ENCODE measurements at regions not wholly inside any gene's neighbourhood (a gene's known extent, or its start where the extent isn't known, plus 50 kb on each side); places are given as distances from the start of the nearest gene placed in this dataset.

- no TSS peak for BruUV-seq (replicated peaks)
- TF ChIP-seq MTF1 (CRISPR knock-in tag; IDR thresholded peaks at IDR 0.05; ENCODE audit: borderline replicate concordance) (no peak), ZNF583 (CRISPR knock-in tag; IDR thresholded peaks at IDR 0.05) (no peak), PREB (CRISPR knock-in tag; IDR thresholded peaks at IDR 0.05) (no peak), RCOR1 (IDR thresholded peaks at IDR 0.05; ENCODE audit: borderline replicate concordance in 1 of 2, low read depth in 2 of 2, low read length in 2 of 2) (no peak), U2AF2 (optimal IDR thresholded peaks at IDR 0.05; ENCODE audit: low read depth, low read length) (no peak), ZNF280B (CRISPR knock-in tag; IDR thresholded peaks at IDR 0.05) (no peak), ZBTB9 (CRISPR knock-in tag; IDR thresholded peaks at IDR 0.05) (no peak), TEAD1 (CRISPR knock-in tag; IDR thresholded peaks at IDR 0.05) (no peak), TRIM28 (IDR thresholded peaks at IDR 0.05) (no peak)
- TF ChIP-seq, protein P1, sequence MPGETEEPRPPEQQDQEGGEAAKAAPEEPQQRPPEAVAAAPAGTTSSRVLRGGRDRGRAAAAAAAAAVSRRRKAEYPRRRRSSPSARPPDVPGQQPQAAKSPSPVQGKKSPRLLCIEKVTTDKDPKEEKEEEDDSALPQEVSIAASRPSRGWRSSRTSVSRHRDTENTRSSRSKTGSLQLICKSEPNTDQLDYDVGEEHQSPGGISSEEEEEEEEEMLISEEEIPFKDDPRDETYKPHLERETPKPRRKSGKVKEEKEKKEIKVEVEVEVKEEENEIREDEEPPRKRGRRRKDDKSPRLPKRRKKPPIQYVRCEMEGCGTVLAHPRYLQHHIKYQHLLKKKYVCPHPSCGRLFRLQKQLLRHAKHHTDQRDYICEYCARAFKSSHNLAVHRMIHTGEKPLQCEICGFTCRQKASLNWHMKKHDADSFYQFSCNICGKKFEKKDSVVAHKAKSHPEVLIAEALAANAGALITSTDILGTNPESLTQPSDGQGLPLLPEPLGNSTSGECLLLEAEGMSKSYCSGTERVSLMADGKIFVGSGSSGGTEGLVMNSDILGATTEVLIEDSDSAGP (CRISPR knock-in tag; IDR thresholded peaks at IDR 0.05): no peak
- TF ChIP-seq, protein P2, sequence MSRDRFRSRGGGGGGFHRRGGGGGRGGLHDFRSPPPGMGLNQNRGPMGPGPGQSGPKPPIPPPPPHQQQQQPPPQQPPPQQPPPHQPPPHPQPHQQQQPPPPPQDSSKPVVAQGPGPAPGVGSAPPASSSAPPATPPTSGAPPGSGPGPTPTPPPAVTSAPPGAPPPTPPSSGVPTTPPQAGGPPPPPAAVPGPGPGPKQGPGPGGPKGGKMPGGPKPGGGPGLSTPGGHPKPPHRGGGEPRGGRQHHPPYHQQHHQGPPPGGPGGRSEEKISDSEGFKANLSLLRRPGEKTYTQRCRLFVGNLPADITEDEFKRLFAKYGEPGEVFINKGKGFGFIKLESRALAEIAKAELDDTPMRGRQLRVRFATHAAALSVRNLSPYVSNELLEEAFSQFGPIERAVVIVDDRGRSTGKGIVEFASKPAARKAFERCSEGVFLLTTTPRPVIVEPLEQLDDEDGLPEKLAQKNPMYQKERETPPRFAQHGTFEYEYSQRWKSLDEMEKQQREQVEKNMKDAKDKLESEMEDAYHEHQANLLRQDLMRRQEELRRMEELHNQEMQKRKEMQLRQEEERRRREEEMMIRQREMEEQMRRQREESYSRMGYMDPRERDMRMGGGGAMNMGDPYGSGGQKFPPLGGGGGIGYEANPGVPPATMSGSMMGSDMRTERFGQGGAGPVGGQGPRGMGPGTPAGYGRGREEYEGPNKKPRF (IDR thresholded peaks at IDR 0.05; ENCODE audit: low read depth, low read length): no peak
- TF ChIP-seq, protein P3, sequence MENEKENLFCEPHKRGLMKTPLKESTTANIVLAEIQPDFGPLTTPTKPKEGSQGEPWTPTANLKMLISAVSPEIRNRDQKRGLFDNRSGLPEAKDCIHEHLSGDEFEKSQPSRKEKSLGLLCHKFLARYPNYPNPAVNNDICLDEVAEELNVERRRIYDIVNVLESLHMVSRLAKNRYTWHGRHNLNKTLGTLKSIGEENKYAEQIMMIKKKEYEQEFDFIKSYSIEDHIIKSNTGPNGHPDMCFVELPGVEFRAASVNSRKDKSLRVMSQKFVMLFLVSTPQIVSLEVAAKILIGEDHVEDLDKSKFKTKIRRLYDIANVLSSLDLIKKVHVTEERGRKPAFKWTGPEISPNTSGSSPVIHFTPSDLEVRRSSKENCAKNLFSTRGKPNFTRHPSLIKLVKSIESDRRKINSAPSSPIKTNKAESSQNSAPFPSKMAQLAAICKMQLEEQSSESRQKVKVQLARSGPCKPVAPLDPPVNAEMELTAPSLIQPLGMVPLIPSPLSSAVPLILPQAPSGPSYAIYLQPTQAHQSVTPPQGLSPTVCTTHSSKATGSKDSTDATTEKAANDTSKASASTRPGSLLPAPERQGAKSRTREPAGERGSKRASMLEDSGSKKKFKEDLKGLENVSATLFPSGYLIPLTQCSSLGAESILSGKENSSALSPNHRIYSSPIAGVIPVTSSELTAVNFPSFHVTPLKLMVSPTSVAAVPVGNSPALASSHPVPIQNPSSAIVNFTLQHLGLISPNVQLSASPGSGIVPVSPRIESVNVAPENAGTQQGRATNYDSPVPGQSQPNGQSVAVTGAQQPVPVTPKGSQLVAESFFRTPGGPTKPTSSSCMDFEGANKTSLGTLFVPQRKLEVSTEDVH (IDR thresholded peaks at IDR 0.05; ENCODE audit: low read depth, partially characterized antibody): no peak
Observed at GRCh38 chr6:115663681-115664080, 397.0 kb downstream of the FRK start.

More at GRCh38 chr6:115663681-115664080, 397.0 kb downstream of the FRK start:
- intact Hi-C loops (cut with micrococcal nuclease): no loop called here
- ChIA-PET POLR2A (no interaction called here), CTCF (ENCODE audit: low intra/inter-chr PET ratio) (no interaction called here)
- FAIRE-seq (no peak), ATAC-seq (no peak), DNase-seq (ENCODE audit: extremely low read depth in 1 of 4, low spot score in 3 of 4) (no peak)
- in situ Hi-C loops (cut with MboI): no loop called here
- Histone ChIP-seq H3K4me2 (ENCODE audit: insufficient read depth, low read length) (no peak overlapping the region), H3K9me3 (replicated peaks; ENCODE audit: control insufficient read depth, insufficient read depth, low read depth, low read length) (peaks cover 1% of the 10 kb centered on the region; the same call in 1 of the 2 replicates), H3K9ac (ENCODE audit: insufficient read depth in 1 of 2, low read depth in 2 of 2, low read length in 2 of 2) (no peak overlapping the region), H3K27ac (ENCODE audit: extremely low read depth, low read depth, low read length) (no peak overlapping the region), H3K36me3 (ENCODE audit: control insufficient read depth, insufficient read depth, low read length) (no peaks in the 10 kb centered on the region), H3K27me3 (ENCODE audit: control insufficient read depth in 2 of 2, insufficient read depth in 2 of 2, low read length in 2 of 2) (no peaks in the 10 kb centered on the region), H3K9me1 (ENCODE audit: control insufficient read depth, insufficient read depth, low read length) (no peaks in the 10 kb centered on the region), H3K4me1 (replicated peaks in 1 of 2; ENCODE audit: control insufficient read depth in 2 of 2, insufficient read depth in 2 of 2, low read length in 2 of 2) (no peaks in the 10 kb centered on the region), H2AFZ (ENCODE audit: low read depth, low read length) (no peak overlapping the region), H3K79me2 (ENCODE audit: control insufficient read depth, insufficient read depth, low read length) (no peaks in the 10 kb centered on the region), H3K4me3 (no peak overlapping the region), H4K20me1 (replicated peaks; ENCODE audit: control insufficient read depth, insufficient read depth, low read length) (no peaks in the 10 kb centered on the region)
- WGBS (ENCODE audit: insufficient coverage, low coverage, missing lambda C conversion rate): 1% methylated on average over 3 of the region's 3 CpGs

Measured in K562 (cell line).